ENCODE measurements at regions not wholly inside any gene's neighbourhood (a gene's known extent, or its start where the extent isn't known, plus 50 kb on each side); places are given as distances from the start of the nearest gene placed in this dataset.

GRCh38 chr14:81679226-81679625 lies 145.6 kb upstream of the SEL1L start:
- TF ChIP-seq BHLHE40 (IDR thresholded peaks at IDR 0.05; ENCODE audit: borderline replicate concordance), result no peak
- no peak for TF ChIP-seq FOXM1 (IDR thresholded peaks at IDR 0.05; ENCODE audit: borderline replicate concordance)
- no peak for TF ChIP-seq SUZ12 (IDR thresholded peaks at IDR 0.05)
- no peak for TF ChIP-seq SP1 (IDR thresholded peaks at IDR 0.05)
